GF-D8 (cell line): ENCODE measurements at regions not wholly inside any gene's neighbourhood (a gene's known extent, or its start where the extent isn't known, plus 50 kb on each side); places are given as distances from the start of the nearest gene placed in this dataset.

Experiments used
- DNase-seq: peaks from one replicate; lab custom pipeline; 2025; lab: John Stamatoyannopoulos, UW

DNA sequence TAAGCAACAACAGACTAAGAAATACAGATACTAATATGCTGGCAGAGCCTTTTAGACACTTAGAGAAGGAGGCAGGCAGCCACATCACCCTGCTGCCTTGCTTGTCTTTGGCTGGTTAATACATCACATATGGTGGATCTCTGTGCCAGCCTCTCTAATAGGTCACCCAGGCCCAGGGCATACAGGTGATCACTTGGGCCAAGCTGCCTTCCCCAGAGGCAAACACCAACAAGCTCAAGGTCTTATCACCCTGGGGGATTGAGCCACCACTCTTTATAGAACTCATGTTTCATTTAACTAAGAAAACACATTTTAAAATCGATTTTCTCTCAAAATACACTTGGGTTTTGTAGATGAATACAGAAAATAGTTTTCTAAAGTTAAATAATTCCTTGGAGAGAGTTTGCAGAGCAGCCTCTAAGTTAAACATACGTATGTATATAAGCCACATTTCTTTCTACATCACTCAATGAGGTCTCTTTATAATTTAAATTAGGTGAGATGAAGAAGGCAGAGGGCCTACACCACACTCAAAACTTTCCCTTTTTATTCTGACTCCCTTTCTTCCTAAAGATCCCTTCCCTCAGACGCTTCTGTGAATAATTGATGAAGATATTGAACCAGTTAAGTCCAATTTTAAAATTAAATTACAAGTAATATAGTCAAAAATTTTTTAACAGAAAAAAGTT lies 556.8 kb upstream of the GHITM start:
- no peak for DNase-seq

- DNase-seq, result no peak
Observed at GRCh38 chr10:83585686-83586085, 553.6 kb upstream of the GHITM start.

DNA sequence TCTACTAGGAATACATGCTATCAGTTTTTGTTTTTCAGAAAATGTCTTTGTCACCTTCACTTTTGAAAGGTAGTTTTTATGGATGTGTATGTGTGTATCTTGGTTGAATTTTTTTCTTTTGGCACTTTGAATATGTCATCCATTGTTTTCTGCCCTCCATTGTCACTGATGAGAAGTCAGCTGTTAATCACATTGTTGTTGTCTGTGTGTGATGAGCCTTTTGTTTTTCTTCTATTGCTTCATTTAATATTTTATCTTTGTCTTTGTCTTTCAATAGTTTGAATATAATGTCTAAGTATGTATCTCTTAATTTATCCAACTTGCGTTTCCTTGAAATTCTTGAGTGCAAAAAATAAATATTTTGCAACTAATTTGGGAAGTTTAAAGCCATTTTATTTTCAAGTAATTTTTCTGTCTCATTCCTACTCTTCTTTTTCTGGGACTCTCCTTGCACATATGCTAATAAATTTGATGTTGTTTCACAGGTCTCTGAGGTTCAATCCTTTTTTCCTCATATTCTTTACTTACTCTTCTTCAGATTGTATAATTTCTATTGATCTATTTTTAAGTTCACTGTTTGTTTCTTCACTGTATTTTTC lies 546.9 kb upstream of the GHITM start:
- DNase-seq, result no peak

DNA sequence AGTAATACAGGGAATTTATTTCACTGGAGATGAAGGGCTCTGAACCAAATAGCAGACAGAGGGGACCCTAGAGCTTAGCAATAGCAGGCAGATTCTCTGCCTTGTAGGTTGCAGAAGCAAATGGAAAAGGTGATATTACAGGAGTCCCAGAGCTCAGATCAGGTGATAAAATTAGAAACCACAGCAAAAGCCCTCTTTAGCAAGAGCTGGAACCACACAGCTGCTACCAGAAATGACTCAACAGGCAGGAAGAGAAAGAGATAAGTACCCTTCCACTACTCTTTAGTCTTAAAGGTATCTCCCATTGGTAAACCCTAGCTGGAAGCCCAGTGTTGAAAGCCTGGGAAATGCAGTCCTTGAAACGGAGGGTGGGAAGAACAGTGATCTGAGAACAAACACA lies 535.6 kb upstream of the GHITM start:
- DNase-seq, result no peak

DNA sequence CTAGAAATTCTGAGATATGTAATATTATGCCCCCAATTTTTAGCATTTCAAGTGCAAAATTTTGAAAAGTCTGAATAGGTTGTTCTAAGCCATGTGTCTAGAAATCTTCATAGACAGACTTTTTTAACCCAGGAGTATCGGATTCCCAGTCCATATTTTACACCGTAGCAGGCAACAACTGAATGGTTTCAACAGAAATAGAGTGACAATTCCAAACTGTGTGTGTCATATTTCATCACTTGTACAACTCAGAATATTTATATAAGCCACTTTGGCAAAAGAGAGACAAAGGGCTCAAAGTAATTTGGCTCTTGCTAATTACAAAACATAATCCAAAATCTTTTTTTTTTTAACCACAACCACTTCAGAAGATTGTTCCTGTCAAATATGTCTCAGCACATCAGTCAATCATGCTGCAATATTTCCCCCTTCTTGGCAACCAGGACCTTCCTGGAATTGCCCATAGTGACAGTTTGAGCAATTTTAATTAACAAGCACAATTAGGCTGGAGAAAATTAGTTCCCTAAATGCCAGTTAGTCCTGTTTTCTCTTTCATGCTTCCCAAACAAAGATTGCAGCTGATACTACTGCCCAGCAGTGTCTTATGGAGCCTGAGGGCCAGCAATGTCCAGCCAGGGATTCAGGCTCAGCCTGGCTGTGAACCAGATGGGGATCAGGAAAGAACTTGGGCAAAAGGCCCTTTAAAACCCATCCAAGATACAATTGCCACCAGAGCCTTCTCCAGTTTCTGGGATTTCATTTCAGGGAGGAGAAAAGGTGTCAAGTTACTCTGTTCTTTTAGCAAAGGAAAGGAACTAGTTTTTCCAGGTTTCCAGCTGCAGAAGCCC lies 533.3 kb upstream of the GHITM start:
- no peak for DNase-seq

DNA sequence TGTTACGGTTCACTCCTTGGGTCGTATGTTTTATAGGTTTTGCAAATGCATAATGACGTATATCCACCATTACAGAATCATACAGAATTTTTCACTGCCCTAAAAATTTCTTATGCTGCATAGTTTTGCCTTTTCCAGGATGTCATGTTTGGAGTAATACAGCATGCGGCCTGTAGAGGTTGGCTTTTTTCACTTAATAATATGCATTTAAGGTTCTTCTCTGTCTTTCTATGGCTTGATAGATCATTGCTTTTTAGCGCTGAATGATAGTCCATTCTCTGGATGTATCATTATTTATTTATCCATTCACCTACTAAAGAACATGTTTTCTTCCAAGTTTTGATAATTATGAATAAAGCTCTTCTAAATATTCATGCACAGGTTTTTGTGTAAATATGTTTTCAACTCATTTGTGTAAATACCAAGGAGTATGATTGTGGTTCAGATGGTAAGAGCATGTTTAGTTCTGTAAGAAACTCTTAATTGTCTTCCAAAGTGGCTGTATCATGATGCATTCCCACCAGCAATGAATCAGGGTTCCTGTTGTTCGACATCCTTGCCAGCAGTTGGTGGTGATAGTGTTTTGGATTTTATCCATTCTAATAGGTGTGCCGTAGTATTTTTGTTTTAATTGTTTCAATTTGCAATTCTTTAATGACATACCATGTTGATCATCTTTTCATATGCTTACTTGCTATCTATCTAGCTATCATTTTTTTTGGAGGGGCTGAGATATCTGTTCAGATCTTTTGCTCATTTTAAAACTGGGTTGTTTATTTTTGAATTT lies 531.2 kb upstream of the GHITM start:
- DNase-seq, result no peak

DNA sequence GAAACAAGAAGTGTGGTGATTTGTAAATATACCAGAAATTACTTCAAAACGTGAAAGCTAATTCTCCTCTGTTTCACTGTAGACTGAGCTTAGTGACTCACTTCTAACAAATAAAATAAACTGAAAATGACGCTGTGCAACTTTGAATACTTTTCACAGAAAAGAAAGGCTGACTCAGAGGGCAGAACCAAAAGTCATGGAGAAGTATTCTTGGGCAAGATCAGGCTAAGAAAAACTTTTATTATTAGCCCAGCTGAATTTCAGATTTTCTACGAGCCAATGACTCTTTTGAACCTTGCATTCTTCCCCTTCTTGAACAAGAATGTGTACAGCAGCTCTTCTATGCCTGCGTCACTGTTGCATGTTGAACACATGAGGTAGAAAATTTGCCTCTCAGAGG lies 527.3 kb upstream of the GHITM start:
- DNase-seq, result no peak

DNA sequence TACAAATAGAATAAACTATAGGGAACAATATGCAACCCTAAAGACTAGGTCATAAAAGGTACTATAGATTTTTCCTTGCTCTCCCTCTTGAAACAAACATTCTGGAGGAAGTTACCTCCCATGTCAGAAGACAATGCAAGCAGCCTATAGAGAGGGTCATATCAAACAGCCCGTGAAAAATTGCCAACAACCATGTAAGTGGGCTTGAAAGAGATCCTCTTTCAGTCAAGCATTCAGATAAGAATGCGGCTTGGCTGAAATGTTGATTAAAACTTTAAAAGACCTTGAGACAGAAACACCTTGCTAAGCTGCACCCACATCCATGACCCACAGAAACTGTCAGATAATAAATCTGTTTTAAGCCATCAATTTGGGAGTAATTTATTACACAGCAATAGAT lies 526.6 kb upstream of the GHITM start:
- no peak for DNase-seq

GRCh38 chr10:83617172-83617571 lies 522.1 kb upstream of the GHITM start:
- DNase-seq, result no peak

- no peak for DNase-seq
Observed at GRCh38 chr10:83617692-83618545, 521.4 kb upstream of the GHITM start.

GRCh38 chr10:83625831-83626360 lies 513.4 kb upstream of the GHITM start:
- no peak for DNase-seq

- no peak for DNase-seq
Observed at GRCh38 chr10:83632701-83633100, 506.6 kb upstream of the GHITM start.

DNA sequence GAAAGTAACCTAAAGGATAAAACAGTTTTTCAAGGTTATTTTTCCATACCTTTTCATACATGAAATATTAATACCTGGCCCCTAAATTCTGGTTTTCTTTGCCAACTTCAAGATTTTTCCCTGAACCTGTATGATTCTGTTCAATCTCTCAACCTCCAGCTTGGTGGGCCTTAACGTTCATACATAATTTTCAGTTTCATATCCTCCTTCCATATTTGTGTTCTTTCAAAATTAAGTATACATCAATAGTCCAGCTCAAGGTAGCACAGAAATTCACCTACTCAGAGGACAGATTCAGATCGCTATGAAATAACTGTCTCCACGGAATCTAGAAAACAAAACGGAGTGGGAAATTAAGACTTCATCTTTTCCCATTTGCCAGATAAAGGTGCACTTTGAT lies 505.8 kb upstream of the GHITM start:
- no peak for DNase-seq

GRCh38 chr10:83636826-83637225 lies 502.5 kb upstream of the GHITM start:
- no peak for DNase-seq

- no peak for DNase-seq
Observed at GRCh38 chr10:83647526-83647925, 491.8 kb upstream of the GHITM start.

GRCh38 chr10:83648201-83648600 lies 491.1 kb upstream of the GHITM start:
- no peak for DNase-seq

DNA sequence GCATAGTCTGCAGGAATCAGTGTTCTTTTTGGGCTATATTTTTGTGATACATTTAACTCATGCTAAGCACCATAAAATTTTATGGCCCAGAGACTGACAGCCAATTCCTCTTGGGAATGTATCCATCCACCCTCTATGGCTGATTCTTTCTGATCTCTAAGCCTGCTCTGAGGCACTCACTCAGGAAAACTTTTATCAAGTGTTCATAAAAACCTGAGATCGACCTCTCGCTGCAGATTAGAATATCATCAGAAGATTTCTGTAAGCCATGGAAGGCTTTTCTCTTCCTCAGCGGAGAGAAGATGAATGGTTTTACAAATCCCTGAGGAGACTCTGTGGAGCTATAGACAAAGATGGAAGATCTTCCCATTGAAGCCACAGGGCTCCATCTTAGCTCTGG lies 489.8 kb upstream of the GHITM start:
- DNase-seq, result no peak

- DNase-seq, result no peak
Observed at GRCh38 chr10:83654689-83655088, 484.6 kb upstream of the GHITM start.

GRCh38 chr10:83656924-83657323 lies 482.4 kb upstream of the GHITM start:
- DNase-seq, result no peak

- no peak for DNase-seq
Observed at GRCh38 chr10:83657487-83657886, 481.8 kb upstream of the GHITM start.

GRCh38 chr10:83663918-83664317 lies 475.4 kb upstream of the GHITM start:
- DNase-seq, result no peak
